T-cell (primary cell): ENCODE measurements at regions not wholly inside any gene's neighbourhood (a gene's known extent, or its start where the extent isn't known, plus 50 kb on each side); places are given as distances from the start of the nearest gene placed in this dataset.

Source experiments
- ATAC-seq, 4 experiments: fragments of 200-7000 bp in 3 of 4; fragments of 150-1000 bp in 1 of 4; cut with Tn5 transposase; replicated peaks in 1 of 4; 1 replicate in 3 of 4; 2 replicates in 1 of 4; pipeline ENCODE4 v1.10.0; 2021; ENCODE audit warnings: moderate library complexity in 3 of 4, mild to moderate bottlenecking in 2 of 4, moderate number of reproducible peaks in 1 of 4
- CTCF ChIA-PET, 2 donors: fragments of 300-600 bp; sonication (Branson Sonifier 250); formaldehyde crosslinking; loops; one replicate each; lab custom pipeline; 2022; ENCODE audit warnings: antibody characterized with exemption in 2 of 2; lab: Charles Lee
- POLR2A ChIA-PET, 2 donors: fragments of 300-600 bp; sonication (Branson Sonifier 250); formaldehyde crosslinking; loops; one replicate each; lab custom pipeline; 2022; ENCODE audit warnings: antibody characterized with exemption in 2 of 2; lab: Charles Lee
- DNase-seq, 35 experiments: peaks; one replicate each; pipeline versions ENCODE4 v3.0.0 to v3.0.0-alpha.2; 2013 to 2023
- H3K27ac ChIP-seq: one replicate; pipeline ENCODE4 v1.5.1; 2013; ENCODE audit warnings: low read length
- H3K27me3 ChIP-seq, 2 experiments: replicated peaks in 1 of 2; 1 replicate in 1 of 2; 2 replicates in 1 of 2; pipeline versions ENCODE4 v1.6.1 to v1.7.0; 2013; ENCODE audit warnings: low read length in 1 of 2, mixed read lengths in 1 of 2; ENCODE audit not compliant: control insufficient read depth in 2 of 2, insufficient read depth in 2 of 2; ENCODE audit errors: extremely low read depth in 1 of 2
- H3K36me3 ChIP-seq, 2 donors: 1 replicate in 1 of 2; 2 replicates in 1 of 2; pipeline versions ENCODE4 v1.6.1 to v1.7.0; 2013; ENCODE audit warnings: low read length in 1 of 2; ENCODE audit not compliant: control insufficient read depth in 2 of 2, insufficient read depth in 1 of 2; ENCODE audit errors: extremely low read depth in 1 of 2
- H3K4me1 ChIP-seq, 2 experiments: 1 replicate in 1 of 2; 2 replicates in 1 of 2; pipeline versions ENCODE4 v1.6.1 to v1.7.0; 2013; ENCODE audit warnings: low read length in 2 of 2, mixed read lengths in 1 of 2; ENCODE audit not compliant: insufficient read depth in 2 of 2, control insufficient read depth in 1 of 2; ENCODE audit errors: extremely low read depth in 1 of 2
- H3K4me3 ChIP-seq, 2 donors: 1 replicate in 1 of 2; 2 replicates in 1 of 2; pipeline versions ENCODE4 v1.5.1 to v1.7.0; 2013; ENCODE audit warnings: mild to moderate bottlenecking in 2 of 2, low read length in 1 of 2, moderate library complexity in 1 of 2; ENCODE audit not compliant: control insufficient read depth in 1 of 2; ENCODE audit errors: extremely low read depth in 1 of 2
- H3K9me3 ChIP-seq: 2 replicates; pipeline ENCODE4 v1.7.0; 2013
- H3K27ac Mint-ChIP-seq, 2 donors: one replicate each; pipeline ENCODE4 v1.8.0; 2020 to 2021; ENCODE audit warnings: mild to moderate bottlenecking in 2 of 2, mixed read lengths in 2 of 2
- H3K27me3 Mint-ChIP-seq, 2 donors: one replicate each; pipeline ENCODE4 v1.8.0; 2021 to 2022; ENCODE audit warnings: mixed read lengths in 2 of 2
- H3K36me3 Mint-ChIP-seq: one replicate; pipeline ENCODE4 v1.8.0; 2021; ENCODE audit warnings: mixed read lengths
- H3K4me1 Mint-ChIP-seq, 3 donors: one replicate each; pipeline ENCODE4 v1.8.0; 2020 to 2022; ENCODE audit warnings: mixed read lengths in 3 of 3, mild to moderate bottlenecking in 1 of 3
- H3K4me3 Mint-ChIP-seq, 3 donors: one replicate each; pipeline ENCODE4 v1.8.0; 2020 to 2022; ENCODE audit warnings: mild to moderate bottlenecking in 3 of 3, mixed read lengths in 3 of 3, moderate library complexity in 3 of 3
- H3K9me3 Mint-ChIP-seq, 3 donors: one replicate each; pipeline ENCODE4 v1.8.0; 2020 to 2022; ENCODE audit warnings: mixed read lengths in 3 of 3
- WGBS: methylation state at CpG from one replicate; pipeline ENCODE4 v1.1.5; 2013; ENCODE audit warnings: missing lambda C conversion rate; ENCODE audit not compliant: insufficient coverage; 5-methylcytosine and 5-hydroxymethylcytosine counted together

DNA sequence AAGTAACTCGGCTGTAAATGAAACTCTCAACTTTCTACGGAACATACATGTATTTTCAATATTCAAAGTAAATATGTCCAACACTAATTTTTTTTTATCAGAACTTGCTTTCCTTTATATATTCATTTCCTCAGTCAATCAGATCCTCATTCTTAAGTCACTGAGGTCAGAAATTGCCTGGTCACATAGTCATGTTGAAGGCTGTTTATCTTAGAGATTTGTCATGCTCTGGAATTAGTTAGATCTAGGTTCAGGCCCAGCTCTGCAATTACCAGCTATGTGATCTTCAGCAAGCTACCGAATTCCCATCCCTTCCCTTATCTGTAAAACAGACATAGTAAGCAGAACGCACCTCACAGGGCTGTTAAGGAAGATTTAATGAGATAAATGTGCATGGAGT, 228.8 kb downstream of the SPCS3 start:
- H3K27ac ChIP-seq: no peak overlapping the region
- H3K4me1 ChIP-seq: no peaks in the 10 kb centered on the region
- ChIA-PET CTCF (no interaction called here), POLR2A (no interaction called here)
- H3K27me3 ChIP-seq: no peaks in the 10 kb centered on the region
- Mint-ChIP-seq H3K4me1 (no peaks in the 10 kb centered on the region), H3K27me3 (no peaks in the 10 kb centered on the region), H3K27ac (no peak overlapping the region), H3K36me3 (no peaks in the 10 kb centered on the region), H3K9me3 (peaks cover 0 to 16% (median 6%) of the 10 kb centered on the region in 3 donors), H3K4me3 (no peak overlapping the region)
- ATAC-seq (no peak), DNase-seq (no peak)
- 83% methylated on average over 1 of the region's 4 CpGs for WGBS
- H3K9me3 ChIP-seq: no peaks in the 10 kb centered on the region
- no peaks in the 10 kb centered on the region for H3K36me3 ChIP-seq
- no peak overlapping the region for H3K4me3 ChIP-seq

DNA sequence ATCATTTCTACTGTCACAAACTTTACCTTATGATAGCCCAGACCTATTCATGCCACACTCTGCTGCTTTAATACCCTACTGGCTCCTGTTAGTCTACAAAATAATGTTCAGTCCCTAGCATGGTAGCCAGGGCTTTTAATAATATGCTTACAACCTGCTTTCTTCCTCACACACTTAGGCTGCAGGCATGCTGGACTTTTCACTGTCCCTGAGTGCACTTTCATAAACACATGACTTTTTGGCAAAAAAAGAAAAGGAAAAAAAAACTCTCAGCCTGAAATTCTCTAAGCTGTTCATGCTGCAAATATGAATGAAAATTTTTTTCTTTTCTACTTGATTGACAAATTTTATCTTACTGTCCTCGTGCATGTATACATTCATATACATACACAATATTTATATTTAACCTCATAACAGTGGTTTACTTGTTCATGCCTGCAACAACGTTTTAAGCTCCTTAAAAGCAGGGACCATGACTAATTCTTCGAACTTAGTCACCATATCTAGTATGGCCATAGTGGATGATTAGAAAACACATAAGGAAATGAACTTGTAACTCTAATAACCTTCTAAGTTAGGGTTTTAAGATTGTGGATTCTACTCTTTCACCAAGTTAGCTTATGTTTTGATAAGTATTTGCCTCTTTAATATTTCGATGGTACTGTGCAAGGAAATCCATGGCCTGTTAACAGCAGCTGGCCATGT, 229.5 kb downstream of the SPCS3 start:
- ATAC-seq (no peak), DNase-seq (no peak)
- H3K27me3 Mint-ChIP-seq: no peaks in the 10 kb centered on the region
- H3K4me1 Mint-ChIP-seq: no peaks in the 10 kb centered on the region
- POLR2A ChIA-PET: no interaction called here
- H3K4me3 Mint-ChIP-seq: no peak overlapping the region
- no peaks in the 10 kb centered on the region for H3K4me1 ChIP-seq
- H3K36me3 ChIP-seq: no peaks in the 10 kb centered on the region
- H3K27ac Mint-ChIP-seq: no peak overlapping the region
- peaks cover 0 to 16% (median 6%) of the 10 kb centered on the region in 3 donors for H3K9me3 Mint-ChIP-seq
- H3K27me3 ChIP-seq: no peaks in the 10 kb centered on the region
- H3K27ac ChIP-seq: no peak overlapping the region
- CTCF ChIA-PET: no interaction called here
- H3K9me3 ChIP-seq: no peaks in the 10 kb centered on the region
- no peaks in the 10 kb centered on the region for H3K36me3 Mint-ChIP-seq
- WGBS: 42% methylated on average over 2 of the region's 4 CpGs
- no peak overlapping the region for H3K4me3 ChIP-seq

DNA sequence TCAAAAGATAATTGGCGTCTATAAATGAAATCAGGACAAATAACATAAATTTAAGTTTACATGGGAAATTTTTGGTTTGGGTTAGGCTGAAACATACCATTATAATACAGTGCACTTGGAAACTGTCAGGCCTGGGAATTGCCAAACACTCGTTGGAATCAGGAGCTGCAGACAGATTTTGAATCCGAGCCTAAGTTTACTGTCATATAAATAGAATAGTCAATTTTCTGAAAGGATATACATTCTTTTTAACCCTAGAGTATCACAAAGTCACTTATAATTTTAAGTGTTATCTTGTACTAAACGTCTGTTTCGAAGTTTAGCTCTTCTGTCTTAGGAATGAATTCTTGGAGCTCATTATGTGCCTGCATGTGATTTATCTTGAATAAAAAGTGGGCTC, 234.1 kb downstream of the VEGFC start:
- H3K36me3 Mint-ChIP-seq: no peaks in the 10 kb centered on the region
- no CpG with 5 or more reads among the region's 5 CpGs for WGBS

DNA sequence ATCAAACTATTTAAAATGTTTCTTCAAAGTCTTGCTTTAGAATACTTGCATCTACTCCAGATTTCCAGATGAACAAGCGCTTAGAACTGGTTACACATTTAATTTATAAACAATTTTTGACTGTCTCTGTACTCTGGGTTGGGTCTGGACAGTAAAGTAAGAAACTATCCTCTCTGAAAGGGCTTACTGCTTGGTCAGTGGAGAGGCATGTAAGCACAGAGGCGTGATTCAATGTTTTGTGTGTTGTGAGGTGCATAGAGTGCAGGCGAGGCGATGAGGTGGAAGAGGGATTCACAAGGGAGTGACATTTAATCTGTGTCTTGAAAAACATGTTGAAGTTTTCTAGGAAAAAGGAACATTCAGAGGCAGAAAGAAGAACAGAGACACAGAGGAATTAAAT, 231.4 kb downstream of the VEGFC start:
- H3K9me3 Mint-ChIP-seq: peaks cover 0 to 3% (median 3%) of the 10 kb centered on the region in 3 donors
- ATAC-seq: no peak
- H3K27ac ChIP-seq: no peak overlapping the region
- DNase-seq: no peak
- POLR2A ChIA-PET: no interaction called here
- H3K9me3 ChIP-seq: no peaks in the 10 kb centered on the region
- no peak overlapping the region for H3K4me3 Mint-ChIP-seq
- no peak overlapping the region for H3K4me3 ChIP-seq
- H3K27me3 ChIP-seq: no peaks in the 10 kb centered on the region
- WGBS: 79% methylated on average over 3 of the region's 4 CpGs
- no peak overlapping the region for H3K27ac Mint-ChIP-seq
- CTCF ChIA-PET: no interaction called here
- no peaks in the 10 kb centered on the region for H3K36me3 ChIP-seq
- no peaks in the 10 kb centered on the region for H3K36me3 Mint-ChIP-seq
- H3K27me3 Mint-ChIP-seq: no peaks in the 10 kb centered on the region
- H3K4me1 Mint-ChIP-seq: no peaks in the 10 kb centered on the region
- H3K4me1 ChIP-seq: no peaks in the 10 kb centered on the region

More for the DNA sequence above, 234.1 kb downstream of the VEGFC start:
- Mint-ChIP-seq H3K27ac (no peak overlapping the region), H3K4me3 (no peak overlapping the region), H3K27me3 (no peaks in the 10 kb centered on the region), H3K4me1 (no peaks in the 10 kb centered on the region), H3K9me3 (peaks cover 0 to 3% (median 0%) of the 10 kb centered on the region in 3 donors)
- Histone ChIP-seq H3K4me3 (no peak overlapping the region), H3K4me1 (no peaks in the 10 kb centered on the region), H3K27me3 (no peaks in the 10 kb centered on the region), H3K27ac (no peak overlapping the region), H3K36me3 (no peaks in the 10 kb centered on the region), H3K9me3 (no peaks in the 10 kb centered on the region)
- ATAC-seq (no peak), DNase-seq (no peak)
- ChIA-PET CTCF (interaction anchor here in 1 of 2 donors (0.6 kb wide), 1 partner anchor 484 kb away, joined by 3 read pairs; no protein-coding TSS in a partner anchor), POLR2A (no interaction called here)

DNA sequence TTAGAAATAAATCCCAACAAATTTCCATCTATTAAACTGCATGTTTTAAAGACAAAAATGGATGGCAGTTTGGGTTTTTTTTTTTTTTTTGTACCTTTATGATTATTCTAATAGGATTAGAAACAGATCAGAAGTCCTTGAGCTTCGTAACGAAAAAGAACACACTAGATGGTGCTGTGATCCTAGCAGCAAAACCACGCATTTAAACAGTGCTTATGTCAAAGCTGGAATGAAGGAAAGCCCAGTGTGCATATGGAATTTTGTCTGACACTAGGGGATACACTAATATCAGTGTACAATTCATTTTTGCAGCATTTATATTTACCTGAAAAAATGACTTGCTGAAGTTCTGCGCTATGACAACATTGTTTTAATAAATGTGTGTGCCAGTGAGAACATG, 229.1 kb downstream of the VEGFC start:
- CTCF ChIA-PET: no interaction called here
- Histone ChIP-seq H3K36me3 (no peaks in the 10 kb centered on the region), H3K27me3 (no peaks in the 10 kb centered on the region), H3K9me3 (no peaks in the 10 kb centered on the region), H3K27ac (no peak overlapping the region), H3K4me1 (no peaks in the 10 kb centered on the region), H3K4me3 (no peak overlapping the region)
- Mint-ChIP-seq H3K4me1 (no peaks in the 10 kb centered on the region), H3K27me3 (no peaks in the 10 kb centered on the region), H3K27ac (no peak overlapping the region), H3K4me3 (no peak overlapping the region), H3K9me3 (peaks cover 0 to 3% (median 3%) of the 10 kb centered on the region in 3 donors), H3K36me3 (no peaks in the 10 kb centered on the region)
- WGBS: no CpG with 5 or more reads among the region's 4 CpGs
- ATAC-seq (no peak), DNase-seq (no peak)
- POLR2A ChIA-PET: interaction anchor here in 1 of 2 donors (0.7 kb wide), 1 partner anchor 16 kb away, joined by 8 read pairs; no protein-coding TSS in a partner anchor

DNA sequence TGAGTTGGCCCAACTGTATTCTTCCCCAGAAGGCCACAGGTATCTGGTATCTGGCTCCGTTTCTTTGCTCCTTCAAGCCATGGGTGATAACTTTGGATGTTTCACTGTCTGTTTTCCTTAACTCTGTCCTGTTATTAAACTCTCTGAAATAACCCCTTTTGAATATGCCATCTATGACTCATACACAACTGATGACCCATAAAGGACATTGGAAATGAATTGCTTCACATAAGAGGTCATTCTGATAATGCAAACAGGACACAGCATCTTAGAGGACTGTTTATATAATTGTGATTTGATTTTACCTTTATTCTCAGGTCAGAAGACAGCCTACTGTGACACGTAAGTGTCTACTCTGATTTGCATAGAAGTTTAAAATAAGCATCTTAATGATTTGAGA, 227.7 kb downstream of the VEGFC start:
- POLR2A ChIA-PET: no interaction called here
- Histone ChIP-seq H3K4me3 (no peak overlapping the region), H3K27me3 (no peaks in the 10 kb centered on the region), H3K36me3 (no peaks in the 10 kb centered on the region), H3K9me3 (no peaks in the 10 kb centered on the region), H3K27ac (no peak overlapping the region), H3K4me1 (no peaks in the 10 kb centered on the region)
- H3K4me1 Mint-ChIP-seq: no peaks in the 10 kb centered on the region
- 64% methylated on average over 1 of the region's 2 CpGs for WGBS
- H3K27me3 Mint-ChIP-seq: no peaks in the 10 kb centered on the region
- H3K36me3 Mint-ChIP-seq: no peaks in the 10 kb centered on the region
- no peak for ATAC-seq
- H3K27ac Mint-ChIP-seq: no peak overlapping the region
- no peak overlapping the region for H3K4me3 Mint-ChIP-seq
- CTCF ChIA-PET: no interaction called here
- peaks cover 0 to 3% (median 3%) of the 10 kb centered on the region in 3 donors for H3K9me3 Mint-ChIP-seq
- DNase-seq: no peak
